Ovary (tissue), 7 donors: ENCODE measurements at regions not wholly inside any gene's neighbourhood (a gene's known extent, or its start where the extent isn't known, plus 50 kb on each side); places are given as distances from the start of the nearest gene placed in this dataset.
"Not testable (repeated sequence)": the region's sequence is repeated elsewhere in the genome, so short reads cannot be mapped to it uniquely, and the experiment has no call there.

Experiments used
- DNase-seq, 5 donors: peaks; one replicate each; pipeline ENCODE4 v3.0.0-alpha.2; 2019 to 2020
- H3K27ac ChIP-seq, 2 donors: fragments of 200-600 bp; one replicate each; pipeline versions ENCODE4 v1.5.1 to v1.8.0; 2019 to 2022
- H3K27me3 ChIP-seq: fragments of 200-600 bp; one replicate; pipeline ENCODE4 v1.8.0; 2022
- H3K36me3 ChIP-seq: fragments of 200-600 bp; sonication (generic); one replicate; pipeline ENCODE4 v1.5.1; 2019
- H3K4me1 ChIP-seq: one replicate; pipeline ENCODE4 v1.8.1; 2013; ENCODE audit warnings: mild to moderate bottlenecking, moderate library complexity; ENCODE audit not compliant: insufficient read depth
- H3K4me3 ChIP-seq: fragments of 200-600 bp; sonication (generic); one replicate; pipeline ENCODE4 v1.5.1; 2017
- H3K9me3 ChIP-seq, 2 donors: fragments of 200-600 bp in 1 of 2; sonication (generic) in 1 of 2; one replicate each; pipeline versions ENCODE4 v1.5.1 to v1.8.1; 2013 to 2019; ENCODE audit warnings: mild to moderate bottlenecking in 1 of 2, moderate library complexity in 1 of 2
- CTCF ChIP-seq, 3 donors: fragments of 450-650 bp in 2 of 3; fragments of 200-600 bp in 1 of 3; IDR thresholded peaks; one replicate each; pipeline versions ENCODE4 v1.5.1 to v1.8.0; 2016 to 2022; ENCODE audit warnings: antibody characterized with exemption in 3 of 3, mild to moderate bottlenecking in 1 of 3
- EP300 ChIP-seq: sonication (generic); formaldehyde crosslinking; IDR thresholded peaks from one replicate; pipeline ENCODE4 v1.6.1; 2017; ENCODE audit warnings: antibody characterized with exemption
- POLR2A ChIP-seq: fragments of 450-650 bp; IDR thresholded peaks from one replicate; pipeline ENCODE4 v1.6.1; 2017; ENCODE audit warnings: antibody characterized with exemption, mild to moderate bottlenecking, moderate library complexity
- WGBS, 3 donors: extraction: QIAGEN DNeasy Blood & Tissue Kit in 1 of 3; methylation state at CpG; one replicate each; pipeline versions ENCODE4 v1.1.5 to v1.1.7; 2013 to 2017; 5-methylcytosine and 5-hydroxymethylcytosine counted together
- intact Hi-C, 4 donors: fragments of 100-400 bp; cut with DNase I; formaldehyde crosslinking; loops; one replicate each; pipeline versions ENCODE4 v1.11.0 to v1.15.1; 2022 to 2023
- donor health status: DM: no; HTN: no; CAD: no; lungs with moderate emphysema.
- donor health status: DM: no; HTN: no; CAD: no.
- donor health status: Bipolar disorder and iron deficiency.
- donor health status: DM: no; HTN: no; CAD: no.
- donor health status: DM: yes; HTN: yes; CAD: no.

DNA sequence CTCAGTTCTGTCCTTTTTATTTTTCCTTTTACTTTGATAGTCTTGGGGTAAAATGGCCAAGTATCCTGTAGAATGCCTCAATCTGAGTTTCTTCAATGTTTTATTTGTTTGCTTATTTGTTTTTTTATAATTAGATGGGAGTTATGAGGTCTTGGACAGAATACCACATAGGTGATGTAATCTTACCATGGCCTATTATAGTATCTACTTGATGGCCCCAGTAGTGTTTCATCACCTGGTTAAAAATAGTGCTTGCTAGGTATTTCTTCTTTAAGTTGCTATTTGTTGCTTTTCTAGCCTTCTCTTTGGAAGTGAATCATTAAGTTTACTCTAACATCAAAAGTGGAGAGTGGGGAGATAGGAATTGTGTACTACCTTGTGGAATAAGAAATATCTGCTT lies 1020.0 kb upstream of the KCND2 start:
- no peak overlapping the region for H3K27ac ChIP-seq
- H3K4me1 ChIP-seq, result no peaks in the 10 kb centered on the region
- no peak overlapping the region for H3K4me3 ChIP-seq
- TF ChIP-seq CTCF (IDR thresholded peaks at IDR 0.05), result no peak
- TF ChIP-seq POLR2A, result no peak
- no peaks in the 10 kb centered on the region for H3K36me3 ChIP-seq
- no peak for DNase-seq
- intact Hi-C loops, result no loop called here
- H3K27me3 ChIP-seq, result no peaks in the 10 kb centered on the region
- H3K9me3 ChIP-seq, result no peaks in the 10 kb centered on the region

DNA sequence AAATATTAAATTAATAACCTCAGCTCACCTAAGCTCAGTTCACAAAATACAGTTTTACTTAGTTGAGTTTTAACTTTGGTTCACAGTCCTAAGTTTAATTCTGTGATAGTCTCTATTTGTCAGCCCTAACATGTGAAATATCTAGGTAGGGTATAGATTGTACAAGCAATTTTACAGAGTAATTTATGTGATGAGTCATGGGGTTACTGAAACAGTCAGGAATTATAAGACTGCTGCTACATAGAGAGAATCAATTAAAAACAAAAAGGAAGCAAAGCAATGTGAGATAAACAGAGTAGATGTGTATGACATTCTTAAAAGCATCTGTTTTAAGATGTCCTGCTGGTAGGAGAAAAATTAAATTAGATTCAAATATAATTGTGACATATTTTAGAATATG lies 1018.2 kb upstream of the KCND2 start:
- Histone ChIP-seq H3K36me3 (no peaks in the 10 kb centered on the region), H3K4me3 (no peak overlapping the region), H3K27ac (no peak overlapping the region), H3K4me1 (no peaks in the 10 kb centered on the region), H3K27me3 (no peaks in the 10 kb centered on the region), H3K9me3 (no peaks in the 10 kb centered on the region)
- intact Hi-C loops, result no loop called here
- TF ChIP-seq CTCF (IDR thresholded peaks at IDR 0.05) (no peak), POLR2A (no peak), EP300 (no peak)
- no peak for DNase-seq

DNA sequence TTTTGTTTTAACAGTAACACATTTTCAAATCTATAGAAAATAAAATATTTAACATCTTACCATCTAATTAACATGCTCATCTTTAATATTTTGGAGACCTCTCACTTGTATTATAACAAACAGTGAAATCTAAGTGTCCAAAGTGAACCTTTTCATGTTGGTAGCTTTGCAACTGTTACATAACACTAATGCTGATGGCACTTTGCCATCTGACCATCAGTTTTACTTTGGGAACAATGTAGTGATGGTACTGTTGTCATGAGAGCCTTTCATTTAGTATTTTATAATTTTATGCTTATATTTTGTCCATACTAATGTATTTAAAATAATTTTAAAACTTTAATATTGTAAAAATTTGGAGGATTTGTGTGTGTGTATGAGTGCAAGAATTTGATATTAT lies 1017.0 kb upstream of the KCND2 start:
- intact Hi-C loops, result no loop called here
- Histone ChIP-seq H3K4me1 (no peaks in the 10 kb centered on the region), H3K36me3 (no peaks in the 10 kb centered on the region), H3K27ac (no peak overlapping the region), H3K9me3 (no peaks in the 10 kb centered on the region), H3K27me3 (no peaks in the 10 kb centered on the region), H3K4me3 (no peak overlapping the region)
- TF ChIP-seq EP300 (no peak), CTCF (IDR thresholded peaks at IDR 0.05) (no peak), POLR2A (no peak)
- no peak for DNase-seq

- H3K4me1 ChIP-seq, result no peaks in the 10 kb centered on the region
- H3K27me3 ChIP-seq, result no peaks in the 10 kb centered on the region
- H3K27ac ChIP-seq, result no peak overlapping the region
- H3K36me3 ChIP-seq, result no peaks in the 10 kb centered on the region
- no peak for DNase-seq
- TF ChIP-seq CTCF (IDR thresholded peaks at IDR 0.05) (no peak), EP300 (no peak), POLR2A (no peak)
- intact Hi-C loops, result no loop called here
- H3K9me3 ChIP-seq, result no peaks in the 10 kb centered on the region
- WGBS, 3 donors, result 82 to 86% (median 86%) methylated on average over 3 of the region's 3 CpGs
- H3K4me3 ChIP-seq, result no peak overlapping the region
These were observed 1016.4 kb upstream of the KCND2 start for GRCh38 chr7:119256446-119257131.

GRCh38 chr7:119266790-119267189 lies 1006.2 kb upstream of the KCND2 start:
- intact Hi-C loops, H3K27me3 ChIP-seq, DNase-seq, H3K4me1 ChIP-seq, H3K27ac ChIP-seq, H3K4me3 ChIP-seq, H3K36me3 ChIP-seq, H3K9me3 ChIP-seq: not testable (repeated sequence)
- 36 to 63% (median 43%) methylated on average over 2 of the region's 2 CpGs for WGBS, 3 donors
